GM23338 (cell line): ENCODE measurements at regions not wholly inside any gene's neighbourhood (a gene's known extent, or its start where the extent isn't known, plus 50 kb on each side); places are given as distances from the start of the nearest gene placed in this dataset.

Experiments used
- ATAC-seq: fragments of 200-7000 bp; cut with Tn5 transposase; 3 replicates; pipeline ENCODE4 v1.9.1; 2020
- DNase-seq: peaks from one replicate; pipeline ENCODE4 v3.0.0-alpha.2; 2015; ENCODE audit warnings: low spot score
- H2AFZ ChIP-seq: fragments of 200-600 bp; sonication (generic); 2 replicates; pipeline ENCODE4 v1.8.0; 2016; ENCODE audit warnings: antibody characterized with exemption, mild to moderate bottlenecking, moderate library complexity
- H3F3A ChIP-seq: fragments of 200-600 bp; sonication (generic); replicated peaks from 2 replicates; pipeline ENCODE4 v1.8.0; 2017; ENCODE audit warnings: antibody characterized with exemption, mixed run types, low read depth
- H3K27ac ChIP-seq: fragments of 200-600 bp; sonication (generic); 2 replicates; pipeline ENCODE4 v1.6.1; 2016; ENCODE audit warnings: low read depth
- H3K27me3 ChIP-seq: fragments of 200-600 bp; sonication (generic); 2 replicates; pipeline ENCODE4 v1.8.0; 2016; ENCODE audit warnings: mild to moderate bottlenecking, mixed run types, moderate library complexity; ENCODE audit not compliant: insufficient read depth
- H3K36me3 ChIP-seq: fragments of 200-600 bp; sonication (generic); 2 replicates; pipeline ENCODE4 v1.8.0; 2016; ENCODE audit warnings: mild to moderate bottlenecking; ENCODE audit not compliant: insufficient read depth
- H3K4me1 ChIP-seq: fragments of 200-600 bp; sonication (generic); 2 replicates; pipeline ENCODE4 v1.8.0; 2016; ENCODE audit warnings: mild to moderate bottlenecking, moderate library complexity; ENCODE audit not compliant: insufficient read depth
- H3K4me2 ChIP-seq: fragments of 200-600 bp; sonication (generic); 2 replicates; pipeline ENCODE4 v1.7.1; 2017; ENCODE audit warnings: mixed run types
- H3K4me3 ChIP-seq: fragments of 200-600 bp; sonication (generic); 2 replicates; pipeline ENCODE4 v1.6.1; 2016; ENCODE audit warnings: mixed run types
- H3K79me2 ChIP-seq: fragments of 200-600 bp; sonication (generic); replicated peaks from 2 replicates; pipeline ENCODE4 v1.8.0; 2017; ENCODE audit warnings: mild to moderate bottlenecking; ENCODE audit not compliant: insufficient read depth
- H3K9me2 ChIP-seq: fragments of 200-600 bp; sonication (generic); 2 replicates; pipeline ENCODE4 v1.8.0; 2017; ENCODE audit not compliant: insufficient read depth
- H4K20me1 ChIP-seq: fragments of 200-600 bp; sonication (generic); replicated peaks from 2 replicates; pipeline ENCODE4 v1.8.0; 2017; ENCODE audit warnings: mild to moderate bottlenecking; ENCODE audit not compliant: insufficient read depth
- H3K27ac Mint-ChIP-seq: 2 replicates; pipeline ENCODE4 v1.8.0; 2020; ENCODE audit warnings: inconsistent platforms, mild to moderate bottlenecking, moderate library complexity, mixed read lengths
- H3K27me3 Mint-ChIP-seq: 3 replicates; pipeline ENCODE4 v1.8.0; 2022; ENCODE audit warnings: low read depth, mild to moderate bottlenecking, moderate library complexity, mixed read lengths, inconsistent platforms; ENCODE audit not compliant: insufficient read depth, poor library complexity
- H3K36me3 Mint-ChIP-seq: 3 replicates; pipeline ENCODE4 v1.8.0; 2021; ENCODE audit warnings: low read depth, mild to moderate bottlenecking, inconsistent platforms, moderate library complexity, mixed read lengths
- H3K4me1 Mint-ChIP-seq: 3 replicates; pipeline ENCODE4 v1.8.0; 2020; ENCODE audit warnings: mild to moderate bottlenecking, inconsistent platforms, mixed read lengths
- H3K4me3 Mint-ChIP-seq: 3 replicates; pipeline ENCODE4 v1.8.0; 2021; ENCODE audit warnings: moderate library complexity, mild to moderate bottlenecking, inconsistent platforms, mixed read lengths
- H3K9me3 Mint-ChIP-seq: 3 replicates; pipeline ENCODE4 v1.8.0; 2020; ENCODE audit warnings: moderate library complexity, mild to moderate bottlenecking, inconsistent platforms, mixed read lengths
- CREB1 ChIP-seq: fragments of 250-450 bp; sonication (Bioruptor Pico); IDR thresholded peaks from 2 replicates; pipeline ENCODE4 v1.5.0; 2020; ENCODE audit warnings: low read depth, mild to moderate bottlenecking, moderate library complexity
- ETS1 ChIP-seq: IDR thresholded peaks from 2 replicates; pipeline ENCODE4 v1.6.1; 2016; ENCODE audit warnings: antibody characterized with exemption
- EZH2 ChIP-seq: fragments of 200-600 bp; sonication (generic); IDR thresholded peaks from one replicate; pipeline ENCODE4 v1.8.0; 2017; ENCODE audit warnings: antibody characterized with exemption, mild to moderate bottlenecking, low read depth; ENCODE audit not compliant: unreplicated experiment
- EZH2phosphoT487 ChIP-seq: fragments of 200-600 bp; sonication (generic); IDR thresholded peaks from one replicate; pipeline ENCODE4 v1.8.1; 2018; ENCODE audit warnings: antibody characterized with exemption; ENCODE audit not compliant: unreplicated experiment
- JUNB ChIP-seq: IDR thresholded peaks from one replicate; pipeline ENCODE4 v1.6.1; 2016; ENCODE audit warnings: antibody characterized with exemption; ENCODE audit not compliant: unreplicated experiment
- NANOG ChIP-seq: IDR thresholded peaks from 2 replicates; pipeline ENCODE4 v1.6.1; 2016; ENCODE audit warnings: antibody characterized with exemption, borderline replicate concordance
- POLR2AphosphoS5 ChIP-seq: IDR thresholded peaks from 2 replicates; pipeline ENCODE4 v1.6.1; 2016; ENCODE audit warnings: antibody characterized with exemption, low read depth
- REST ChIP-seq: IDR thresholded peaks from one replicate; pipeline ENCODE4 v1.6.1; 2018; ENCODE audit warnings: antibody characterized with exemption; ENCODE audit not compliant: unreplicated experiment
- STAT1 ChIP-seq: IDR thresholded peaks from one replicate; pipeline ENCODE4 v1.6.1; 2016; ENCODE audit warnings: antibody characterized with exemption; ENCODE audit not compliant: unreplicated experiment
- ZNF114 ChIP-seq: fragments of 250-450 bp; sonication (Bioruptor Pico); IDR thresholded peaks from 2 replicates; pipeline ENCODE4 v1.5.0; 2020; ENCODE audit warnings: mild to moderate bottlenecking, moderate library complexity
- ZNF331 ChIP-seq: fragments of 250-450 bp; sonication (Bioruptor Pico); IDR thresholded peaks from 2 replicates; pipeline ENCODE4 v1.5.0; 2020; ENCODE audit warnings: low read depth, mild to moderate bottlenecking, moderate library complexity
- ZNF462 ChIP-seq: fragments of 250-450 bp; sonication (Bioruptor Pico); IDR thresholded peaks from 2 replicates; pipeline ENCODE4 v1.5.0; 2020; ENCODE audit warnings: mild to moderate bottlenecking, moderate library complexity
- TF ChIP-seq, protein P1 (sequence below), 2 experiments: fragments of 200-600 bp in 1 of 2; sonication (generic) in 1 of 2; conservative IDR thresholded peaks; 2 replicates each; pipeline versions ENCODE4 v1.5.1 to v1.6.1; 2016 to 2017; ENCODE audit warnings: antibody characterized with exemption in 2 of 2, low read depth in 2 of 2, mild to moderate bottlenecking in 2 of 2, moderate library complexity in 1 of 2

DNA sequence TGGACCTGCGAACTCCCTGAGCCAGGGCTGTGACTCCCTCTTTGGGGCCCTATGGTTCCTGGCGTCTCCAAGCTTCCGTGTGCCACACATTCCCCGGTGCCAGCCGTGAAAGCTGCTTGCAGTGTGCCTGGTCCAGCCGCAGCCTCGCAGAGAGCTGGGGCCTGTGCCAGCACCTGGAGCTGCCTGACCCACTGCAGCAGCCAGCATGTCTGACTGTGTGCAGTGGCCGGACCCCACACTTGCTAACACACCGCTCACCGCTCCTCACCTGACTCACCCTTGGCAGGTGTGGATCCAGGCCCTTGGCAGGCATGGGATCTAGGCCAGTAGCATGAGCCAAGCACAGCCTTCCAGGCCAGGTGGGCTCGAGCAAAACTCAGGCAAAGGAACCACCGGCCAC, 227.5 kb downstream of the OTOR start:
- Histone ChIP-seq H3F3A (no peaks in the 10 kb centered on the region), H3K4me3 (no peak overlapping the region), H4K20me1 (no peaks in the 10 kb centered on the region), H3K27ac (no peak overlapping the region), H3K36me3 (no peaks in the 10 kb centered on the region; the same call in 1 of the 2 replicates), H3K9me2 (0 out of 2 replicates have a peak, but pooled peaks cover 6% of the 10 kb centered on the region), H3K27me3 (no peaks in the 10 kb centered on the region), H3K4me2 (no peak overlapping the region), H3K79me2 (no peaks in the 10 kb centered on the region), H2AFZ (no peak overlapping the region; the same call in 1 of the 2 replicates), H3K4me1 (no peaks in the 10 kb centered on the region)
- DNase-seq, result no peak
- ATAC-seq, result no peak
- no peaks in the 10 kb centered on the region for H3K36me3 Mint-ChIP-seq
- H3K9me3 Mint-ChIP-seq, result peaks cover 7% of the 10 kb centered on the region; the same call in 1 of the 3 replicates
- no peak overlapping the region for H3K4me3 Mint-ChIP-seq
- H3K27ac Mint-ChIP-seq, result no peak overlapping the region
- TF ChIP-seq POLR2AphosphoS5, result no peak
- TF ChIP-seq EZH2, result no peak
- TF ChIP-seq ZNF462 (CRISPR knock-in tag), result no peak
- no peak for TF ChIP-seq EZH2phosphoT487
- no peak for TF ChIP-seq ETS1
- no peak for TF ChIP-seq ZNF331 (CRISPR knock-in tag)
- TF ChIP-seq, protein P1, sequence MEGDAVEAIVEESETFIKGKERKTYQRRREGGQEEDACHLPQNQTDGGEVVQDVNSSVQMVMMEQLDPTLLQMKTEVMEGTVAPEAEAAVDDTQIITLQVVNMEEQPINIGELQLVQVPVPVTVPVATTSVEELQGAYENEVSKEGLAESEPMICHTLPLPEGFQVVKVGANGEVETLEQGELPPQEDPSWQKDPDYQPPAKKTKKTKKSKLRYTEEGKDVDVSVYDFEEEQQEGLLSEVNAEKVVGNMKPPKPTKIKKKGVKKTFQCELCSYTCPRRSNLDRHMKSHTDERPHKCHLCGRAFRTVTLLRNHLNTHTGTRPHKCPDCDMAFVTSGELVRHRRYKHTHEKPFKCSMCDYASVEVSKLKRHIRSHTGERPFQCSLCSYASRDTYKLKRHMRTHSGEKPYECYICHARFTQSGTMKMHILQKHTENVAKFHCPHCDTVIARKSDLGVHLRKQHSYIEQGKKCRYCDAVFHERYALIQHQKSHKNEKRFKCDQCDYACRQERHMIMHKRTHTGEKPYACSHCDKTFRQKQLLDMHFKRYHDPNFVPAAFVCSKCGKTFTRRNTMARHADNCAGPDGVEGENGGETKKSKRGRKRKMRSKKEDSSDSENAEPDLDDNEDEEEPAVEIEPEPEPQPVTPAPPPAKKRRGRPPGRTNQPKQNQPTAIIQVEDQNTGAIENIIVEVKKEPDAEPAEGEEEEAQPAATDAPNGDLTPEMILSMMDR (conservative IDR thresholded peaks at IDR 0.05; ENCODE audit: low read depth in 2 of 2), result no peak
- TF ChIP-seq NANOG, result no peak
- TF ChIP-seq STAT1, result no peak
- no peak for TF ChIP-seq JUNB
- TF ChIP-seq REST, result no peak
- TF ChIP-seq CREB1 (CRISPR knock-in tag), result no peak
- TF ChIP-seq ZNF114 (CRISPR knock-in tag), result no peak
- H3K4me1 Mint-ChIP-seq, result no peaks in the 10 kb centered on the region
- peaks cover 5% of the 10 kb centered on the region for H3K27me3 Mint-ChIP-seq
